GM10248 (cell line): ENCODE measurements at regions not wholly inside any gene's neighbourhood (a gene's known extent, or its start where the extent isn't known, plus 50 kb on each side); places are given as distances from the start of the nearest gene placed in this dataset.

Experiments used
- CTCF ChIA-PET: fragments of 300-600 bp; sonication (Branson Sonifier 250); formaldehyde crosslinking; extraction: SDS; loops from one replicate; lab custom pipeline; 2021; ENCODE audit warnings: antibody characterized with exemption; lab: Yijun Ruan, JAX
- POLR2A ChIA-PET: fragments of 350-650 bp; sonication (Branson Sonifier 250); formaldehyde crosslinking; extraction: SDS; loops from one replicate; lab custom pipeline; 2020; ENCODE audit warnings: antibody characterized with exemption; lab: Yijun Ruan, JAX
- DNase-seq: peaks from one replicate; pipeline ENCODE4 v3.0.0; 2012; ENCODE audit errors: extremely low spot score
- CTCF ChIP-seq: IDR thresholded peaks from 2 replicates; pipeline ENCODE4 v1.5.1; 2012; ENCODE audit warnings: mild to moderate bottlenecking, low read depth; ENCODE audit errors: extremely low read depth, missing control alignments, control extremely low read depth

- ChIA-PET POLR2A (no interaction called here), CTCF (interaction anchor here (1.2 kb wide), 1 partner anchor 12 kb away, joined by 3 read pairs; no protein-coding TSS in a partner anchor)
- no peak for TF ChIP-seq CTCF
- DNase-seq: no peak
Observed at GRCh38 chr4:14887842-14888433, 114.3 kb upstream of the CPEB2 start.

- ChIA-PET CTCF (interaction anchor here (1.2 kb wide), 2 partner anchors 11 to 22 kb away, joined by 3 read pairs; no protein-coding TSS in a partner anchor), POLR2A (no interaction called here)
- DNase-seq: no peak
- TF ChIP-seq CTCF: no peak
Observed at GRCh38 chr4:14888790-14889572, 113.3 kb upstream of the CPEB2 start.

DNA sequence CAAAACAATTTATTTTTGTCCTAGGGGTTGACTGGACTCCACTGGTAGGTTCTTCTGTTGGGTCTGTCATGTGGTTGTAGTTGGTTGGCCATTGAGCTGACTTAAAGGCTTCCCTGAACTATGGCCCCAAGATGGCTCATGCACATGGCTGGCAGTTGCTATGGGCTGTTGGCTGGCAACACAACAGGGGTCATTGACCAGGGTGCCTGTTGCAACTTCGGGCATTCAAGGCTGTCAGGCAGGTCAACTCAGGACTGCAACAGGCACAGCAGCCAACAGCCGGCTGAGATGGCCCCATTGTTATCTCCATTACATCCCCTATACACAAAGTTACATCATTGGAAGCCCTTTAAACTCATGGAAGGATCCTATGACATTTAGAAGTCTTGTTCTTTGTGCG lies 109.7 kb upstream of the CPEB2 start:
- no peak for DNase-seq
- CTCF ChIA-PET: interaction anchor here (2.2 kb wide), 1 partner anchor 25 kb away, joined by 8 read pairs; no protein-coding TSS in a partner anchor
- POLR2A ChIA-PET: no interaction called here
- no peak for TF ChIP-seq CTCF

DNA sequence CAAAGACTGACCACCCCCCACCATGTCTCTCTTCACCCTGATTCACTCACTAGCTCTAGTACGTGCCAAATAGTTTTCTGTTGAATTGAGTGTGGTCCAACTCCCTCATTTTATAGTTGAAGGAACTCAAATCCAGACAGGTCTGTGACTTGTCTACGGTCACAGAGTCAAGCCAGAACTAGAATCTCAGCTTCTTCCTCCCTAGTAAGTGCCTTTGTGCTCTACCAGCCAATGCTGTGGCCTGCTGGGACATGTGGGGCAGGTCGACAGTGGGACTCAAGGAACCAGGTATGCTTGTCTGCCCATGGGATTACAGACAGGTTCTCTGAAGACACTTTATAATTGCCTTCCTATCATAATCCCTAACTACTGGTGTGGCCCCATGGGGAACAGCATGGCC lies 108.6 kb upstream of the CPEB2 start:
- POLR2A ChIA-PET: no interaction called here
- TF ChIP-seq CTCF: no peak
- CTCF ChIA-PET: interaction anchor here (2.2 kb wide), 1 partner anchor 24 kb away, joined by 8 read pairs; no protein-coding TSS in a partner anchor
- no peak for DNase-seq

- ChIA-PET POLR2A (no interaction called here), CTCF (interaction anchor here (0.6 to 2.2 kb wide), 7 partner anchors 14 to 59 kb away, joined by 3 to 8 read pairs (median 3); no protein-coding TSS in a partner anchor)
- no peak for TF ChIP-seq CTCF
- no peak for DNase-seq
Observed at GRCh38 chr4:14894392-14895292, 107.6 kb upstream of the CPEB2 start.
